Retinal pigment epithelial cell (primary cell): ENCODE measurements at regions not wholly inside any gene's neighbourhood (a gene's known extent, or its start where the extent isn't known, plus 50 kb on each side); places are given as distances from the start of the nearest gene placed in this dataset.

Experiments
- DNase-seq: peaks from one replicate; pipeline ENCODE4 v3.0.0-alpha.2; 2010; ENCODE audit warnings: low read depth
- H3K4me3 ChIP-seq: 2 replicates; pipeline ENCODE4 v1.5.1; 2011; ENCODE audit warnings: mild to moderate bottlenecking, low read length, control low read depth, moderate library complexity
- TF ChIP-seq, protein P1 (sequence below): conservative IDR thresholded peaks from 2 replicates; pipeline ENCODE4 v1.5.1; 2011; ENCODE audit warnings: low read depth, low read length, control low read depth, inconsistent platforms

DNA sequence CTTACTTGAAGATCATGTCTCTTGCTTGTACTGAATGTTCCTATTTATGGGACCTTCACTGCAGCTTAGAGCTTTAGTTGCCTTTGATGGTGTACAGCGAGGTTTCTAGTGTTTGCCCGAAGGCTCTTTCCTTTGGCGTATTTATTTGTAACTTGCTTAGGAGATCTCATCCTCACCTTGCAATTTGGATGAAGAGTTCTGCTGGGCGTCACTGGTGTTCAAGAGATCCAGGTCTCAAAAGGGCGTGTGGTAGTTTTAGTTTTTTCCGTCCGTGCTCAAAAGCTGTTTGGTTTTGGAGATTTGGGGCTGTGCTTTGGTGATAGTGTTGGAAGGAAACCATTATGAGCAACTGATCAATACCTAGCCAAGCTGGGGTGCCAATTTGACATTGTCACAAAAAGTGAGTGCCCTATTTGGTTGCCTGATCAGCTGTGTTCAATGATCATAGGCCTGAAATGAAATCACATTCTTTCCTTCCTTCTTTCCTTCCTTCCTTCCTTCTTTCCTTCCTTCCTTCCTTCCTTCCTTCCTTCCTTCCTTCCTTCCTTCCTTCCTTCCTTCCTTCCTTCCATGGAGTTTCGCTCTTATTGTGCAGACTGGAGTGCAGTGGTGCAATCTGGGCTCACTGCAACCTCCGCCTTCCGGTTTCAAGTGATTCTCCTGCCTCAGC, 69.7 kb upstream of the GRAMD1B start:
- DNase-seq = no peak
- no peak overlapping the region for H3K4me3 ChIP-seq
- TF ChIP-seq, protein P1, sequence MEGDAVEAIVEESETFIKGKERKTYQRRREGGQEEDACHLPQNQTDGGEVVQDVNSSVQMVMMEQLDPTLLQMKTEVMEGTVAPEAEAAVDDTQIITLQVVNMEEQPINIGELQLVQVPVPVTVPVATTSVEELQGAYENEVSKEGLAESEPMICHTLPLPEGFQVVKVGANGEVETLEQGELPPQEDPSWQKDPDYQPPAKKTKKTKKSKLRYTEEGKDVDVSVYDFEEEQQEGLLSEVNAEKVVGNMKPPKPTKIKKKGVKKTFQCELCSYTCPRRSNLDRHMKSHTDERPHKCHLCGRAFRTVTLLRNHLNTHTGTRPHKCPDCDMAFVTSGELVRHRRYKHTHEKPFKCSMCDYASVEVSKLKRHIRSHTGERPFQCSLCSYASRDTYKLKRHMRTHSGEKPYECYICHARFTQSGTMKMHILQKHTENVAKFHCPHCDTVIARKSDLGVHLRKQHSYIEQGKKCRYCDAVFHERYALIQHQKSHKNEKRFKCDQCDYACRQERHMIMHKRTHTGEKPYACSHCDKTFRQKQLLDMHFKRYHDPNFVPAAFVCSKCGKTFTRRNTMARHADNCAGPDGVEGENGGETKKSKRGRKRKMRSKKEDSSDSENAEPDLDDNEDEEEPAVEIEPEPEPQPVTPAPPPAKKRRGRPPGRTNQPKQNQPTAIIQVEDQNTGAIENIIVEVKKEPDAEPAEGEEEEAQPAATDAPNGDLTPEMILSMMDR = no peak

DNA sequence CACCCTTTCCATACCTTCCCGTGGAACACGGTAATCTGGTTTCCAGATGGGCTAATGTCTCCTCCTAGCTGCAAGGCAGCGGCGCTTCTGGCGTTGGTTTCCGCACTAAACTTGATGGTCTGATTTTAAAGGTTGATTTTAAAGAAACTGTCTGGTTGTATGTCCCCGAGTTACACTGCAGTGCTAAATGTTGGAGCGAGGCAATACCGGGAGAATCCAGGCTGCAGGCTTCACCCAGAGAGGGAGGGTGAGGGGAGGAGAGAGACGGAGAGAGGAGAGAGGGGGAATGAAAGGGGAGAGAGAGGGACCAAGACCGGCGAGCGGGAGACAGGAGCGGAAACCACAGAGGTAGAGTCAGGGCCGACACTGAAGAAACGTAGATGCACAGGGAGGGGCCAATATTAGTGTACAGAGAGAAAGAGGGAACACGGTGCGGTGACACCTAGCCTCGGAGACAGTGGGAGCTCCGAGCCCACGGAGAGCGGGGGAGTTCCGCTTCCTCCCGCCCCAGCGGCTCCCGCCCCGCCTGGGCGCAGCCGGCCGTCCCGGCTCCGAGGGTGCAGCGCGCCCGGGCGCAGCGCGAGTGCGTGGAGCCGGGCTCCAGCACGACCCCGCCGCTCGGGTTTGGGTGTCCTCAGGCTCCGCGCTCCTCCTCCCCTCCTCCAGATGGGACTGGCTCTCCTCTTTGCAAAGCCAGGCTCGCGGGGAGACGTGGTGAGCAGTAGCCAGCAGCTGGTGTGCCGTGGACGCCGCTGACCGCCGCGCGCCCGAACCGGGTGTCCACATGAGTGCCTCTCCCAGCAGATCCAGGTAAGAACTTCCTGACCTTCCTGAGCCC, 71.9 kb upstream of the GRAMD1B start:
- H3K4me3 ChIP-seq = peak overlapping the region; percentile 52
- no peak for DNase-seq
- TF ChIP-seq, protein P1 = peak; percentile 44

DNA sequence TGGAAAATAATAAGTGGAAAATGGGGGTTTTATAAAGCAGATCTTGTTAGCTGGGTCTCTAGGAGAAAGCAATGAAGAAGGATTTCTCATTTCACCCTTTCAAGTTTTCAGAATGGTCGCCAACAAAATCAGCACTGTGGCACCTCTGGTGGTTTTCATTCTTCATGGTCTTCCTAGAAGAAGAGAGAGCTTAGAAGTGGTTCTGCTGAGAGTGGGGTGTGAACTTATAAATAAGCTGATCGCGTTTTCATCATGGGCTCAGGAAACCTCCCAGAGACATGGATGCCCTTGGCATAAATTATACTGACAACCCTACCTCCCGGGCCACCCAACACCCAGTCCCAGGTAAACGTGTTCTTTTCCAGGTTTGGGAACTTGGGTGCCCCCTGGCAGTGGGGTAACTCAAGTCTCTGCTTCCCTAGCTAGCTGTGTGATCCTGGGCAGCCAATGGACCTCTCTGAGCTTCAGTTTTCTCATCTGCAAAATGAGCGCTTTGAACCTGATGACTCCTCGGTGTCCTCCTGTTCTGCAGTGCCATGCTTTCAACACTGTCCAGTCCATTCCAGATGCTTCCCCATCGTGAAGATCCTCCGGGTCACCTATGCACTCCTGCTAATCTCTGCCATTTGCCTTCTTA, 72.6 kb upstream of the GRAMD1B start:
- no peak overlapping the region for H3K4me3 ChIP-seq
- DNase-seq = no peak
- TF ChIP-seq, protein P1 = no peak

DNA sequence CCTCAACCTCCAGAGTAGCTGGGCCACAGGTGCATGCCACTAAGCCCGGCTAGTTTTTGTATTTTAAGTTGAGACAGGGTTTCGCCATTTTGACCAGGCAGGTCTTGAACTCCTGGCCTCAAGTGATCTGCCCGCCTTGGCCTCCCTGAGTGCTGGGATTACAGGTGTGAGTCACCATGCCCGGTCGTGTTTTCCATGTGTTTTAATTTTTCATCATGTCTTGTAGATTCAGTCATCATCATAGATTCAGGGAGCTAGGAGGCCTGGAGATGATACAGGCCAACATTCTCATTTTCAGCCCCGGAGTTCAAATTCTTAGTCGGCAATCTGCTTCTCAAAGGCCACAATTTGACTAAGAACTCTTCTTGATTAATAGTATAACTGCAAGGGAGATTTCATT, 73.5 kb upstream of the GRAMD1B start:
- DNase-seq = no peak
- no peak overlapping the region for H3K4me3 ChIP-seq
- TF ChIP-seq, protein P1 = no peak

DNA sequence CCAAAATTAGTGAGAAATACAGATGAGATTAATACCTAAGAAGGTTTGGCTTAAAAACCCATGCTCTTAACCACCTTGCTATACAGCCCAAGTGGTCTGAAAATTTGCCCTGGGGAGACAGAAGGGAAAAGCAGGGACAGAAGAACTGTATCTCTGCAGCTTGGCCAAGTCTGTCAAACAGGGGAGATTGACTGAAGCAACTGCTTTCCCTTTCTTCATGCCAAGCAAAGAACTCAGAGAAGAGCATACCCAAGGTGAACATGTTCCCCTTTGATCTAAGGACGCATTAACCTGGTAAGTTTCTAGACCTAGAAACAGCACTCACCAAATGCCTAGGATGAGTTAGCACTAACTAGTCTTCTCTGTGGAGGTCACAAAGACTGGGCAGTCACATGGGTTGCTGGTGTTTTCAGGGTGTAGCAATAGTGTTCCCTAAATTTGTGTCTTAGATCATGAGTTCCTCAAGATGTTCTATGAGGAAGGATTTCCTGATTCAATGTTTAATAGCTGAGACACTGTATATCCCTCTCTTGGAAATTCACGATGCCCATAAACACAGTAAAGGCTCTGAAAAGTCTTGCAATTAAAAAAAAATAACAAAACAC, 75.6 kb upstream of the GRAMD1B start:
- TF ChIP-seq, protein P1 = no peak
- no peak overlapping the region for H3K4me3 ChIP-seq
- no peak for DNase-seq

DNA sequence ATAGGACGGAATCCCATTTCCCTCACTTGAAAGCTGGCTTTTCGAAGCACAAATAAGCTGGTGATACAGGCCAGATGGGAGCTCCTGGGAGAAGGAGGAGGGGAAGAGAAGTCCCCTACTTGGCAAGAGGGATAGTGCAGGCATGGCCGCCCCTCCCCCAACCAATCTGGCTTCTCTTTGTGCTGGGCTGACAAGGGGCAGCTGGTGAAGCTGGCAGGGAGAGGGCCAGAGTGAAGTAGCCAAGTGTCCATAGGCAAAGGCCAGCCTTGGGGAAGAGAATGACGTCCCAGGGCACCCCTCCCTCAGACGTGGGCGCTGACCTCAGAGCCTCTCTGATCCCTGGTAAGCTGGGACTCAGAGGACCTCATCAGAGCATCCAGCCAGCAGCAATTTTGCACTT, 78.7 kb upstream of the GRAMD1B start:
- no peak overlapping the region for H3K4me3 ChIP-seq
- no peak for DNase-seq
- TF ChIP-seq, protein P1 = no peak
